GM18519 (cell line): ENCODE measurements at regions not wholly inside any gene's neighbourhood (a gene's known extent, or its start where the extent isn't known, plus 50 kb on each side); places are given as distances from the start of the nearest gene placed in this dataset.

ENCODE experiments used
- ATAC-seq: cut with Tn5 transposase; IDR thresholded peaks from one replicate; pipeline ENCODE4 v1.9.1; 2021; ENCODE audit warnings: mild to moderate bottlenecking, moderate library complexity; ENCODE audit not compliant: unreplicated experiment, low FRiP score

DNA sequence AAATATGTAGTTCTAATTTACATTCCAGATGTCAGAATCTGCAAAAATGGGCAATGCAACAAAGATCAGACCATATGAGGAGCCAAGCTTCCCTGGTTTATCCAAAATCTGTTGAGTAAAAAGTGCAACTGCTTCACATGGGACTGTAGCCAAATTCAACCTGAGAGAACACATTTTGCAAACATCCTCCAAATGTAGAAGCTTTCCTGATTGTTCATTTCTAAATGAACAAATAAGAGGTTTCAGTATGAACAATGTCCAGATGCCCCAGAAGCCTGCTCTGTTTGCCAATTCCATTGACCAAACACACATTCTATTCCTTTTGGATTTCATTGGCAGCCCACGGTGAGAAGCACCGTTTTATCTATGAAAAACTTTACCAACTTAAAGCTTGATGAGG is 117.9 kb upstream of the OSR1 start:
- ATAC-seq = no peak

DNA sequence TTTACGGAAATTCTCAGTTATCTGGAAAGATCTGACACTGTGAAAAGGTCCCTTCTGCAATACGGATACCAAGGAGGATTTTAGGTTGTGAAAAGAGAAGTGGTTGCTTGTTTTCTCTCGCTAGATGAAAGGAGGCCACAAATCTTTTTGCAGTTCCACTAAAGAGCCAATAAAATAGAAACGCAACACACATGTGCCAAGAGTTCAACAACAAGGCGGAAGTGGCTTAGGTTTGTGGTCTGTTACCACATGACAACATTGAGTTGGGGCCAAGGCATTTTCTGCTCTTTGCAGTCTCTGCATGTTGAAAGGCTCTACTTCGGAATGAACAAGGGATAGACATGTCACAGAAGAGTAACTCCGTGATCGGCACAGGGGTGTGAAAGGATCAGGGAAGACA is 115.7 kb upstream of the OSR1 start:
- ATAC-seq = peak; percentile 97

DNA sequence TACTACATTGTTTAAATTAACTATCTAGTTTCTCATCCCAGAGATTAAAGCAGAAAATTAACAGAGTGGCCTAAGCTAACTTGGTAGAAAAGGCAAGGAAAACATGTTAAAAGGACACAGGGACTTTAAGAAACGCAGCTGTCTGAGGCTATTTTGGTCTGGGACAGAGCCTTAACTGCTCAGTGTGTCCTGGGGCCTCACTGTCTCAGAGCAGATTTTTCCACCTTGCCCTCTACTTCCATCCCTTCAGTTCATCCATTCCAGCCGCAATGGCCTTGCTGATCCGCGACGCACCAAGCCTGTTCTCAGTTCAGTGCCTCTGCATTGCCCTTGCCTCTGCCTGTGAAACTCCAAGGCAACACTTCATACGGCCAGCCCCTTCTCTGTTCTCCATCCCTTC is 114.9 kb upstream of the OSR1 start:
- ATAC-seq = no peak

DNA sequence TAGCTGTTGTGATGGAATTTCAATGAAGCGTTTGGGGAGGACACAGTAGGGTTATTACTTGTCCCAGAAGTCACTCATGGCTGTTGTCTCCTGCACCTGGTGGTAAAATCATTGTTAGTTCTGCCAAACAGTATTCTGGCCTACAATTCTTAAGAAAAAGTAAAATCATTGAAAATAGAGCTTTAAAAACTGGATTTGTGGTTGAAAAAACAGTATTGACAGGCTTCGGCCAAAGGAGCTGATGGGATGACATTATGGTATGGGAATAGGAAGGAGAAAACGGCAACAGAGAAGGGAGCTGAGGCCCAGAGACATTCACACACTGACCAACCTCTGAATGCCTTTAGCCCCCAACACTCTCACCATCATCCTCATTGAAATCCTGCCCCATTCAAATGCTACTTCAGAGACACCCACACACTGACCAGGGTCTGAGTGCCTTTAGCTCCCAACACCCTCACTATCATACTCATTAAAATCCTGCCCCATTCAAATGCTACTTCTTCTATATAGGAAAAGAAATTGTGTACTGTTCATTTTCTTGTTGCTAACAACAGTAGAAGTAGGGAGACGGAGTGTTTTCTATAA is 114.1 kb upstream of the OSR1 start:
- no peak for ATAC-seq

DNA sequence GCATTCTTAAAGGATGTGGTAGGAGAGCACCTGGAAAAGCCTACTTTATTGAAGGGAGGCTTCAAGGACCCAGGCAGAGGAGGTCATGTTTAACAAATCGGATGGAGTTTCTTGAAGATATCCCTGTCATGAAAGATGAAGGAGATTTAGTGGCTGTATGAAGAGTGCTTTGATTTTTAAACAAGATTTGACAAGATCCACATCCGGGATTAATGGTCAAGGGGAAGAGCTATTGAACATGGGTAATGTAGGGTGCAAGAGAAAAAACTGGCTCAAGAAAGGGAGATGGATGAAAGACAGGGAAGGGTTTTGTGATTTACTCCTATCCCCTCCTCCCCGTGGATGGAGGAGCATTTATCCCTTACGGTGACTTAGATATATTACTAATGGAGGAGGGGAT is 113.1 kb upstream of the OSR1 start:
- no peak for ATAC-seq

DNA sequence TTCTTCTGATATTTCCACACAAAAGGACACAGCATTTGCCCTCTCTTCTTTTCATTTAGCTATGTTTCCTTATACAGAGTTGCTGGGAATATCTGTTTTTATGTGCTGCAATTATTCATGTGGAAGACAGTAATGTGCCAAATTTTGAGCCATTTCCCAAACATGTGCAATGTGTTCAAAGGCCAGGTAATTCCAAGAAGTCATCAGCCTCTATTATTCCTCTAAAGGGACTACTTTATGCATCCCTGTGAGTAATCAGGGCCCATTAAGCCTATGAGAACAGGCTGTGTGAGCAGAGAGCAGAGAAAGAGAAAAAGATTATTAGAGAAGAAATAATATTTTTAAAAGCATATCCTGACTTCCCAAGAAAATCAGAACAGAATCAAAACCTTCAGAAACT is 107.6 kb upstream of the OSR1 start:
- no peak for ATAC-seq

DNA sequence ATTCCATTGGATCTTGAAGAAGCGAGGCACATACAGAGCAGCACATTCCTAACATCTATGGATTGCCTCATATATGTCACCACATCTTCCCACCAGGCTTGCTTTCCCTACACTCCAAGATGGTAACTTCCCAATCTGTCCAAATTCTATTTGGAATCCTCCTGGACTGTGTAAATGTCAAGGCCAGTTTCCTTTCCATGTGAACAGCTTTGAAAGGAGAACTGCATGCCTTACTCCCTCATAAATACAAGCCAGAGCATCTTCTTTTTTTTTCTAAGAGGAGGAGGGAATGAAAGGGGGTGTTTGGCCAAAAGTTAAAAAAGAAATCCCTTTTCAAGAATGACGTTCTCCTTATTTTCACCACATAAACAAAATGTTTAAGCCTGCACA is 103.8 kb upstream of the OSR1 start:
- ATAC-seq = no peak

DNA sequence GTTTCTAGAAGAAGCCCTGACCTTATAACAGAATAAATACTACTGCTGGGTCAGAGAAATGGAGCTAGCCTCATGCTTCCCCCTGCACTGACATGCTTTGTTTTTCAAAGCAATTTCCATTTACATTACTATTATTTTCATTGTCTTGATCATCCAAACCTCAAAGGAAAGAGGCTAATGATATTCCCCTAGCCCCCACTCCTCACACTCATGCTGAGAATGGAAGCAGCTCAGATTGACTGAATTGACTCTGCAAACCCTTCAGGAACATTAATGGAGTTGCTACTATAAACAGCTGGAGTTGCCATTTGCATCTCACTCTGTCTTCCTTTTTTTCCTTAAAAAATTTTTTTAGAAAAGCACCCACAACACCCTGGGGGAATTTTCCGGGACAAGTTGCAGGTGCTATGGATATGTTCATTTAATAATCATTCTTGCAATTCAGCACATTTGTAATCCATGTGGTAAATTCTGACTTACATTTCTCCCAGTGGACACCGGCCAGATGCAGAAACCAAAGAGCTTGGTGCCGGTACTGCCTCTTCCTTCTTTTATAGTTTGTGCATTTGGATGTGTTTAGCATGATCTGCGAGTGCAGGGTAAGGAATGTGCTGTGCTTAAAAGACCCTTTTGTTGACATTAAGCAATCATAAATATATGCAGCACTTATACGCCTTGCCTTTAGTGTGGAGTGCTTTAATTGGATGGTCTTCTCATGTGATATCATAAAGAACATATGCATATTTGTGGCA is 103.3 kb upstream of the OSR1 start:
- ATAC-seq = no peak

DNA sequence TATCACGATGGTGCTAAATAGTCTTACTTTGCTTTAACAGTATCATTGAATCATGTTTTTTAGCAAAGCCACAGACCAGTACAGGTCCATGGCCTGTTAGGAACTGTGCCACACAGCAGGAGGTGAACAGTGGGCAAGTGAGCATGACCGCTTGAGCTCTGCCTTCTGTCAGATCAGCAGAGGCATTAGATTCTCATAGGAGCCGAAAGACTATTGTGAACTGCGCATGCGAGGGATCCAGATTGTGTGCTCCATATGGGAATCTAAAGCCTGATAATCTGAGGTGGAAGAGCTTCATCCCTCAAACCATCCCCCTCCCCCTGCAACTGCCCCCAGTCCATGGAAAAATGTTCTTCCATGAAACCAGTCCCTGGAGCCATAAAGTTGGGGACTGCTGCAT is 102.3 kb upstream of the OSR1 start:
- no peak for ATAC-seq

DNA sequence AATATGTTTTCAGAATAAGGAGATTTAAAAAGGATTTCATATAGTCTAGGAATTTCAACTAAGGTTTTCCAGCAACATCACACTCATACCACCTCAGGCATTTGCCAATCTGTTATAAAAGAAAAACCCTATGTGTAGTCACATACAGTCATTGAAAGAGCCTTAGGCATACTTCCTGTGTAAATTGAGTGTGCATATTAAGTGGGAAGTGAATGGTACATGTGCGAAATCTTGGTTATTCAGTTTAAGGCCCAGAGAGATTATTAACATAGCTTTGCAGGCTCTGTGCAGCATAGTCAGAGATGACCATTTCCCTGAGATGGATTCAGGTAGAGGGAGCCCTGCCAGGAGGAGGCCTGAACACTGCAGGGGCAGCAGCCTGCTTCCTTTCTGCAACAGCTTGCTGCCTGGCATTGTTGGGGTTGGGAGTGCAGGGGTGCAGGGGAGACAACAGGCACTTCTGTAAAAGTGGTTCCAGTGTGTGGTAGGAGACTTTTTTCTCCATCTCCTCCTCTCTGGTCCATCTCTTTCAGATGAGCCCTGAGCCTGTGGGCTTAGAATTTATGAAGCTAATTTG is 100.1 kb upstream of the OSR1 start:
- ATAC-seq = no peak

DNA sequence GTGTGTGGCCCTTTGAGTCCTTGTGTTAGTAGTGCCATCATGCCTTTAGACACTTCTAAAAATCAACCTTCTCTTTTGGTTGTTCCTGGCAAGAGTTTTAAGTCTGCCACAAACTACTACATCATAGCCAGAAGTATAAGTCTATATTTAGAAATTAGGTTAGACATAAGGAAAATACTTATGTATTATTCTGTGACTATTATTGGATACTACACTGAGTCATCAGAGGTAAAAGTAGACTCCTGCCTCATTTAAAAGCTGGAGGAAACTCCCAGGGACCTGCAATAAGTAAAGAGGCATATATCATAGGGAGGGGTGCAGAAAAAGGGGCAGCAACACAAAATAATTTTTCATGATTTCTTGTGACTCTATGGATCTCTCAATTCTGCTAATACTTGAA is 99.4 kb upstream of the OSR1 start:
- ATAC-seq = no peak

DNA sequence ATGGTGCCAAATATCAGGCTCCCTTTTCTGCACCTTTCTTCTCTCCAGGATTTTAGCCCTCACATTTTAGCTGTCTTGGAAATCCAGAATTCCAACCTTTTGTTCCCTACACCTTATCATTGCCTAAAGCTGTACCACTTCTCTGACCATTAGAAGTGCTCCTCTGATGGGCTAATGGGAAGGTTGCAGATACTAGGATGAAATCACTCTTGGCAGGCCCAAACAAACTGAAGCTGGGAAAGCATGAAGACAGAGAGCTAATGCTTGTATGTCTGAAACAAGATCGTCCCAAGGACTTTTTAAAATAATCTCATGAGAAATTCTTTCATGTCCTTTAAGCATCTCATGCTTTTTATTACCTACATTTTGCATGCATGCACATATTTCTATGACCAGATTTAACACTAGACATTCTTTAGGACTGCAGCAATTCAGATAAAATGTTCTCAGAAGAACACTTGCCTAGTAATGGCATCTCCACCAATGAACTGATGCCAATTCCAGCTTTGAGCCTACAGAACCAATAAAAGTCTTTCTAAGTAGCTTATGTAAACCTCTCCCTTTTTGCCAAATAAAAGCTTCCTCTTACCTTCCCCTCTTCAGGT is 98.4 kb upstream of the OSR1 start:
- ATAC-seq = no peak

DNA sequence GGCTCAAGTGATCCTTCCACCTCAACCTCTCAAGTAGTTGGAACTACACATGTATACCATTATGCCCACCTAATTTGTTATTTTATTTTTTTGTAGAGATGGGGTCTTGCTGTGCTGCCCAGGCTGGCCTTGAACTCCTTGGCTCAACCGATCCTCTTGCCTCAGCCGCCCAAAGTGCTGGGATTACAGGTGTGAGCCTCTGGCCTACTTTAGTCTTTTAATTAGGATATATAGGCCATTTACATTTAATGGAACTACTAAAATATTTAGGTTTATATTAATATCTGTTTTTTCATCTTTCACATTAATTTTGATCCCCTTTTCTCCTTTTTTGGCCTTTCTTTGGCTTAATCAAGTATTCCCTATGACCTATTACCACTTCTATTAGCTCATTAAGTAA is 95.7 kb upstream of the OSR1 start:
- ATAC-seq = no peak

DNA sequence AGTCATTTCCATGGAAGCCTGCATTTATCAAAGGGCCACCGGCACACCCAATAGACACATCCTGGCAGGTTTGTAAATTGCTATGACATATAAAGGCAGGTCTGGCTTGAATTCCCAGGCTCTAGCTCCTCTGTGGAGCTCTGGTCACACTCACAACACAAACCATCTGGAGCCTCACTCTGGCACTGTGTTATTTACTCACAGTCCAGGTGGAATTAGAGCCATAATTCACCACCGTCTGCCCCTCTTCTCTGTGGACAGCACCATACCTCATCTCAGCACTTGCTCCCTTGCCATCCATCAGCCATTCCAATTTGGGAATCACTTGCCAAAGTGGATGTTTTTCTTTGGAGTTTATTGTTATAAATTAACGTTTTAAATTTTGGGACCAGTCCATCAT is 84.3 kb upstream of the OSR1 start:
- no peak for ATAC-seq

DNA sequence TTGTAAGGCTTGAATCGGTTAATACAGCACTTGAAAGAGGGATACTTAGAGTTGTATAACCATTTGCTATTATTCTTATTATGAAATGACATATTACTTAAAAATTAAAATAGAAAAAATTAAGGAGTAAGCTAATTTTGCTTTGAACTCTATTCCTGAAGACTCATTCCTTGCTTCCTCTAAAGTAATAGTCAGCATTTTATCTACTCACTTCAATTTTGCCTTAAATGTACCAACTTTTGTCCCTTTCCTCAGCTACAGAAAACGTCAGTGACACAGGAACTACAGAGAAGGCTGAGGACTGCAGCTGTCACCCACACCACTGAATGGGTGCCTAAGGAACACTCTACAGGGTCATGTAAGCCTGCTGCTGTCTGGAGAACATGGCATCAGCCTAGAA is 80.7 kb upstream of the OSR1 start:
- no peak for ATAC-seq

DNA sequence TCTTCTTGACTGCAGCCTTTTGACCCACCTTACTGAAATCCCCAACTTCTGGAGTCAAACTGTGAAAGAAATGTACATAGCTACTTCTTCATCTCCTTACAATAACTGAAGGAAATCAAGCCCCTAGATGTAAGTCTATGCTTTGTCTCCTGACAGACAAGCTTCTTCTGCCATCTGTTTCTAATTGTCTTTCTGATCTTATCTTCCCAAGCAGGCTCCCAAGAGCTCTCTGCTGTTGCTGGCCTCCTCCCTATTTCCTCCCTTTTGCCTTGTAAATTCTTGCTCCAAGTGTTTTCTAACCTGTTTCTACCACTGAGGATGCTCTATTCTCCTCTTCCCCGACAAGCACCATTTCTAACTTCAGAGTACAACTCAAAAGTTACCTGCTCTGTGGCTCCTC is 77.4 kb upstream of the OSR1 start:
- ATAC-seq = no peak

DNA sequence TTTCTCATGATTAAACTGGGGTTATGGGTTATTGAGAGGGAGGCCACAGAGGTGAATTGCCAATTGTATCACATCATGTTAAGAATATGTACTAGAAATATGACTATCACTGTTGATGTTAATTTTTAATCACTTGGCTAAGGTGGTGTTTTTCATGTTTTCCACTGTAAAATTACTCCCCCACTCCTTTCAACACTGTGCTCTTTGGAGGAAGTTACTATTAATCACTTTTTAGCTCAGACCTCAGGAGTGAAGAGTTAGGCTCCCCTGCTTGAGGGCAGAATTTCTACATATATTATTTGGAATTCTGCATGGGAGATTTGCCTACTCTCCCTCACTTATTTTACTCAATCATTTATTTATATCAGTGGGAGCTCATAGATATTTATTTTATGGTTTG is 76.0 kb upstream of the OSR1 start:
- no peak for ATAC-seq

DNA sequence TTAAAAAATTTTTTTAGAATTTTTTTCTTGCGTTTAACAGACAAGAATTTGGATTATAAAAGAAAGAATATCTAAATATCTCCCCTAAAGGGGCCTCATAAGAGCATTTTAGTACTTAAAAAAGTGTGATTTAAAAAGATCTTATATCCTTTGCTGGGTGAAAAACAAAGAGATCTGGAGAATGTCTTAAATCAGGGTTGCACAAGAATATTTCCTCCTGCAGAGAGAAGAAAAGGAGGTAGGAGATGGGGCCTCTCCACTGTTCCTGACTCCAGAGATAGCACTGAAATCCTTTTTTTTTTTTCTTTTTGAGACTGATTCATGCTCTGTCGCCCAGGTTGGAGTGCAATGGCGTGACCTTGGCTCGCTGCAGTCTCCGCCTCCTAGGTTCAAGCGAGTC is 68.5 kb upstream of the OSR1 start:
- no peak for ATAC-seq

DNA sequence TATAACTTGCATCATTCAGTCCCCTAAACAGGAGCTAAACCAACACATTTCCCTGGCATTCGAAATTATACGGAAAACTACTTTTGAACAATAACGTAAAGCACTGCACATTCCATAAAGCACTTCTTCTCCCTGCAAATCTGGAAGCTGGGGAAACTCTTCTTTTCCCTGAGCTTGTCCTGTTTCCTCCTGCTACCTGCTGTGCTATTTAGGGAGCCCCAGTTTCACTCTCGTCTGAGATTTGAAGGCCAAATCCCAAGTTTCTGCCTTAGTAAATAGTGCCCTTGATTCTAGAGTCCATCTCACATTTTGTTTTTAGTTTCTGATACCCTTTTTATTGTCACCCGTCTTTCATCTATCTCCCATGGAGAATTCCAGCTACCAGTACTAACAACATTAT is 67.7 kb upstream of the OSR1 start:
- ATAC-seq = no peak

DNA sequence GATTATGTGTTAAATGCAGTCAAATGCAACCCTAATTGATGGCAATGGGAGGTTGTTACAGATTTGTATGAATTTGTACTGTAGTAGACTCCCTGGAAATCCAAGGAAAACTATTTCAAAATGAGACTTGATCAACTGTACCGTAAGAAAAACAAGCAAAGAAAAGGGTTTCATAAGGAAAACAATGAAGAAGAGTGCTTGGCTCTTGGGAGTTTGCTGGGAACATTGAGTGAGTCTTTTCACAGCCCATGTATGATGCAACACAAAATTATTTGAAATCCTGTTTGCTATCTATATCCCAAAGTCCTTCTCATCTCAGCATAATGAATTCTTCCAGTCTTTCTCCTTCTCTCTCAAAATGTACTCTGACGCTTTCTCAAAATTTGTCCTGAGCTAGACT is 67.0 kb upstream of the OSR1 start:
- no peak for ATAC-seq

DNA sequence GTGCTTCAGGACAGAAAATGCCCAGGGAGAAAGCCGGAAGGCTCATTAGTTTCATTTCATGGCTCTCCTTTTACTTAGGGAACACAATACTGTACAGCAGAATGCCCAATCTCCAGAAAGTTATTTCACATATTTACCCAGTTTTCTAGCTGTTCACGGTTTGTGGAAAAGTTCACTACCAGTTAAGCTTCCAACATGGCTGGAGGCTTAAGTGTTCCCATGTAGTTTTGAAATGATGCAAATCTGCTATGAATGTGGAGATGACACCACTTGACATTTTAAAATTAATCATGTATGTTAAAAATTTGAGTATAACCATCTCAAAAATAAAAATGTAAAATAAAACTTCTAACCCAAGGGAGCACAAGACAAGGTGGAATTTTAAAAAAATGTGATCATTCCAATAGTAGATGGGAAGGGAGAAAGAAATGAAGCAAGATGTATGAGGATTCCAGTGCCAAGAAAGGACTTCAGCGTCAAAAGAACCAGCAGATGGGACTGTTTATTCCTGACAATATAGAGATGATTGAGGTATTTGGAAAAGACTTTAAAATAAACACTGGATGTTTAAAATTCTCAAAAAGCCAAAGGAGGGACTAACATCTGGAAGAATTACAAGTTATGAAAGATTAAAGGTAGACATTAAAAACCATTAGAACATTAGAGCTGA is 60.9 kb upstream of the OSR1 start:
- ATAC-seq = no peak
